H1 (cell line): ENCODE measurements at regions not wholly inside any gene's neighbourhood (a gene's known extent, or its start where the extent isn't known, plus 50 kb on each side); places are given as distances from the start of the nearest gene placed in this dataset.

ENCODE experiments used
- CTCF ChIA-PET: fragments of 300-600 bp; sonication (Branson Sonifier 250); formaldehyde crosslinking; loops from one replicate; lab custom pipeline; 2021; ENCODE audit not compliant: partially characterized antibody; lab: Charles Lee
- POLR2A ChIA-PET: fragments of 300-600 bp; sonication (Branson Sonifier 250); formaldehyde crosslinking; loops from one replicate; lab custom pipeline; 2021; ENCODE audit warnings: inconsistent platforms; ENCODE audit not compliant: partially characterized antibody; lab: Charles Lee
- DNase-seq, 2 experiments: peaks; one replicate each; pipeline versions ENCODE4 v3.0.0 to v3.0.0-alpha.2; 2010 to 2022; ENCODE audit warnings: low spot score in 2 of 2, low read depth in 1 of 2, mixed read lengths in 1 of 2
- FAIRE-seq: peaks from 2 replicates; lab custom pipeline; 2011; peaks lifted over from hg19 to GRCh38; lab: Jason Lieb, UNC
- H2AFZ ChIP-seq: 2 replicates; pipeline ENCODE4 v1.8.1; 2012; ENCODE audit warnings: low read length, inconsistent platforms
- H2AK5ac ChIP-seq: 2 replicates; pipeline ENCODE4 v1.6.1; 2013; ENCODE audit warnings: low read depth, low read length
- H2BK120ac ChIP-seq: replicated peaks from 2 replicates; pipeline ENCODE3; 2013; ENCODE audit warnings: low read depth, low read length, inconsistent platforms
- H2BK12ac ChIP-seq: 2 replicates; pipeline ENCODE4 v1.6.1; 2013; ENCODE audit warnings: low read depth, low read length
- H2BK15ac ChIP-seq: 2 replicates; pipeline ENCODE4 v1.6.1; 2013; ENCODE audit warnings: low read length
- H2BK20ac ChIP-seq: 2 replicates; pipeline ENCODE4 v1.6.1; 2013; ENCODE audit warnings: low read length
- H2BK5ac ChIP-seq: 2 replicates; pipeline ENCODE4 v1.6.1; 2013; ENCODE audit warnings: low read depth, low read length
- H3K14ac ChIP-seq: 2 replicates; pipeline ENCODE4 v1.6.1; 2013; ENCODE audit warnings: inconsistent platforms; ENCODE audit not compliant: insufficient read length
- H3K18ac ChIP-seq: 2 replicates; pipeline ENCODE4 v1.6.1; 2013; ENCODE audit warnings: low read length; ENCODE audit errors: extremely low read depth
- H3K23ac ChIP-seq: 2 replicates; pipeline ENCODE4 v1.6.1; 2013; ENCODE audit warnings: inconsistent platforms; ENCODE audit not compliant: insufficient read length
- H3K23me2 ChIP-seq: 2 replicates; pipeline ENCODE4 v1.6.1; 2013; ENCODE audit warnings: low read depth, low read length
- H3K27ac ChIP-seq: 2 replicates; pipeline ENCODE4 v1.6.1; 2011; ENCODE audit warnings: low read depth, low read length, inconsistent platforms
- H3K27me3 ChIP-seq, 4 experiments: replicated peaks in 1 of 4; 1 replicate in 1 of 4; 2 replicates in 3 of 4; pipeline versions ENCODE4 v1.6.1 to v1.8.1; 2011 to 2013; ENCODE audit warnings: low read length in 3 of 4, mild to moderate bottlenecking in 3 of 4, inconsistent platforms in 2 of 4, mixed read lengths in 2 of 4, moderate library complexity in 1 of 4; ENCODE audit not compliant: control insufficient read depth in 3 of 4, insufficient read depth in 3 of 4; ENCODE audit errors: extremely low read depth in 1 of 4
- H3K36me3 ChIP-seq, 4 experiments: 2 replicates each; pipeline versions ENCODE4 v1.6.1 to v1.8.1; 2011 to 2013; ENCODE audit warnings: mild to moderate bottlenecking in 4 of 4, low read length in 3 of 4, moderate library complexity in 2 of 4, control low read depth in 1 of 4, inconsistent platforms in 1 of 4; ENCODE audit not compliant: insufficient read depth in 4 of 4, control insufficient read depth in 2 of 4
- H3K4ac ChIP-seq: replicated peaks from 2 replicates; pipeline ENCODE3; 2013; ENCODE audit warnings: low read length, low read depth, mixed read lengths, inconsistent platforms; ENCODE audit not compliant: insufficient read length
- H3K4me1 ChIP-seq, 4 experiments: replicated peaks in 1 of 4; 1 replicate in 1 of 4; 2 replicates in 3 of 4; pipeline versions ENCODE4 v1.6.1 to v1.8.1; 2011 to 2013; ENCODE audit warnings: low read length in 3 of 4, inconsistent platforms in 2 of 4, mixed read lengths in 1 of 4; ENCODE audit not compliant: insufficient read depth in 4 of 4, control insufficient read depth in 3 of 4
- H3K4me2 ChIP-seq, 2 experiments: 2 replicates each; pipeline versions ENCODE4 v1.6.1 to v1.8.1; 2011 to 2013; ENCODE audit warnings: low read depth in 2 of 2, low read length in 2 of 2, control low read depth in 1 of 2, inconsistent platforms in 1 of 2, mild to moderate bottlenecking in 1 of 2; ENCODE audit not compliant: insufficient read depth in 1 of 2
- H3K4me3 ChIP-seq, 4 experiments: fragments of 200-600, 300-600 bp in 1 of 4; sonication (generic), shearing (Covaris generic), sonication (Bioruptor Twin) in 1 of 4; 2 replicates each; pipeline versions ENCODE4 v1.5.1 to v1.8.1; 2011 to 2016; ENCODE audit warnings: low read length in 4 of 4, low read depth in 3 of 4, control low read depth in 2 of 4, inconsistent platforms in 2 of 4, mild to moderate bottlenecking in 2 of 4, mixed read lengths in 1 of 4, moderate library complexity in 1 of 4; ENCODE audit not compliant: insufficient read depth in 2 of 4; ENCODE audit errors: extremely low read depth in 1 of 4
- H3K56ac ChIP-seq: replicated peaks from 2 replicates; pipeline ENCODE3; 2013; ENCODE audit warnings: low read depth, mild to moderate bottlenecking, mixed read lengths, low read length, inconsistent platforms; ENCODE audit not compliant: insufficient read length
- H3K79me1 ChIP-seq: 2 replicates; pipeline ENCODE4 v1.6.1; 2013; ENCODE audit warnings: low read depth, low read length, control low read depth
- H3K79me2 ChIP-seq, 2 experiments: 2 replicates each; pipeline versions ENCODE4 v1.6.1 to v1.8.1; 2012 to 2013; ENCODE audit warnings: low read length in 2 of 2, mild to moderate bottlenecking in 2 of 2, inconsistent platforms in 1 of 2; ENCODE audit not compliant: insufficient read depth in 2 of 2, control insufficient read depth in 1 of 2
- H3K9ac ChIP-seq, 4 experiments: replicated peaks in 1 of 4; 1 replicate in 1 of 4; 2 replicates in 3 of 4; pipeline versions ENCODE4 v1.6.1 to v1.8.1; 2011 to 2013; ENCODE audit warnings: low read depth in 3 of 4, low read length in 3 of 4, control low read depth in 2 of 4, mild to moderate bottlenecking in 2 of 4, moderate library complexity in 2 of 4, inconsistent platforms in 1 of 4; ENCODE audit errors: extremely low read depth in 1 of 4
- H3K9me3 ChIP-seq, 2 experiments: 2 replicates each; pipeline versions ENCODE4 v1.6.1 to v1.8.1; 2012 to 2013; ENCODE audit warnings: mild to moderate bottlenecking in 2 of 2, moderate library complexity in 2 of 2, control low read depth in 1 of 2, inconsistent platforms in 1 of 2, low read depth in 1 of 2, low read length in 1 of 2, mixed read lengths in 1 of 2; ENCODE audit not compliant: insufficient read depth in 2 of 2
- H4K20me1 ChIP-seq, 2 experiments: replicated peaks in 1 of 2; 2 replicates each; pipeline versions ENCODE3 to v1.8.1; 2011 to 2013; ENCODE audit warnings: inconsistent platforms in 2 of 2, low read length in 2 of 2, mild to moderate bottlenecking in 1 of 2; ENCODE audit not compliant: insufficient read depth in 2 of 2, control insufficient read depth in 1 of 2
- H4K5ac ChIP-seq: 2 replicates; pipeline ENCODE4 v1.6.1; 2013; ENCODE audit warnings: low read length, low read depth, mixed read lengths, inconsistent platforms; ENCODE audit not compliant: insufficient read length
- H4K8ac ChIP-seq: 2 replicates; pipeline ENCODE4 v1.8.0; 2013; ENCODE audit warnings: mild to moderate bottlenecking, moderate library complexity, low read length, inconsistent platforms; ENCODE audit not compliant: insufficient read depth; ENCODE audit errors: extremely low read depth
- H4K91ac ChIP-seq: replicated peaks from 2 replicates; pipeline ENCODE3; 2013; ENCODE audit warnings: low read length, mixed read lengths, inconsistent platforms; ENCODE audit not compliant: insufficient read length
- ATF3 ChIP-seq: IDR thresholded peaks from 2 replicates; pipeline ENCODE4 v1.6.1; 2011; ENCODE audit warnings: low read depth, mild to moderate bottlenecking, low read length; ENCODE audit not compliant: insufficient read depth
- CBX8 ChIP-seq: fragments of 300-800, 300-1000 bp; sonication (generic); IDR thresholded peaks from 2 replicates; pipeline ENCODE4 v1.7.1; 2016; ENCODE audit warnings: low read depth, low read length, borderline replicate concordance
- CHD2 ChIP-seq: IDR thresholded peaks from 2 replicates; pipeline ENCODE4 v1.6.1; 2012; ENCODE audit warnings: low read length, improper control_type of control experiment
- E2F6 ChIP-seq: IDR thresholded peaks from 2 replicates; pipeline ENCODE4 v1.6.1; 2012; ENCODE audit warnings: inconsistent platforms
- KDM4A ChIP-seq: IDR thresholded peaks from one replicate; pipeline ENCODE4 v1.7.1; 2012; ENCODE audit warnings: low read depth, mild to moderate bottlenecking, moderate library complexity, low read length, inconsistent platforms; ENCODE audit not compliant: severe bottlenecking
- NANOG ChIP-seq: IDR thresholded peaks from 2 replicates; pipeline ENCODE4 v1.6.1; 2011; ENCODE audit warnings: low read length, low read depth, mild to moderate bottlenecking, inconsistent platforms; ENCODE audit not compliant: insufficient read depth, poor library complexity, severe bottlenecking
- POLR2A ChIP-seq, 2 experiments: IDR thresholded peaks; 1 replicate in 1 of 2; 2 replicates in 1 of 2; pipeline ENCODE4 v1.6.1; 2011; ENCODE audit warnings: low read depth in 2 of 2, low read length in 2 of 2, mild to moderate bottlenecking in 2 of 2; ENCODE audit errors: control extremely low read depth in 1 of 2
- SUZ12 ChIP-seq: fragments of 200-600 bp; sonication (generic); IDR thresholded peaks from 2 replicates; pipeline ENCODE4 v1.6.1; 2012; ENCODE audit warnings: mild to moderate bottlenecking, inconsistent platforms, low read length, moderate library complexity, mixed read lengths

GRCh38 chr20:20897145-20897544 lies 184.7 kb upstream of the RALGAPA2 start:
- ChIA-PET CTCF (interaction anchor here (1.5 kb wide), 1 partner anchor 151 kb away, joined by 5 read pairs; no protein-coding TSS in a partner anchor), POLR2A (no interaction called here)
- no peak overlapping the region for H2BK15ac ChIP-seq
- no peak overlapping the region for H2AFZ ChIP-seq
- H2BK5ac ChIP-seq: no peak overlapping the region
- no peaks in the 10 kb centered on the region for H3K79me2 ChIP-seq
- no peak overlapping the region for H3K9ac ChIP-seq
- no peak overlapping the region for H2BK120ac ChIP-seq
- no peak overlapping the region for H4K8ac ChIP-seq
- no peak overlapping the region for H2BK20ac ChIP-seq
- H4K20me1 ChIP-seq: no peaks in the 10 kb centered on the region
- no peaks in the 10 kb centered on the region for H3K36me3 ChIP-seq
- DNase-seq (no peak), FAIRE-seq (no peak)
- no peak overlapping the region for H4K5ac ChIP-seq
- no peak overlapping the region for H3K4ac ChIP-seq
- H3K27me3 ChIP-seq: no peaks in the 10 kb centered on the region
- no peak overlapping the region for H2BK12ac ChIP-seq
- H3K9me3 ChIP-seq: peaks cover 0 to 6% of the 10 kb centered on the region in 2 experiments; a peak in 1 of 4 replicates
- no peak overlapping the region for H3K4me2 ChIP-seq
- peaks cover 0 to 13% (median 2%) of the 10 kb centered on the region in 4 experiments; a peak in 5 of 7 replicates for H3K4me1 ChIP-seq
- no peak overlapping the region for H3K14ac ChIP-seq
- no peak overlapping the region for H2AK5ac ChIP-seq
- H3K56ac ChIP-seq: no peak overlapping the region
- H3K4me3 ChIP-seq: no peak overlapping the region
- H4K91ac ChIP-seq: no peak overlapping the region
- H3K27ac ChIP-seq: no peak overlapping the region
- H3K23me2 ChIP-seq: no peaks in the 10 kb centered on the region
- H3K18ac ChIP-seq: no peak overlapping the region
- no peak overlapping the region for H3K23ac ChIP-seq
- no peaks in the 10 kb centered on the region for H3K79me1 ChIP-seq
- TF ChIP-seq SUZ12: no peak
- TF ChIP-seq NANOG: no peak
- TF ChIP-seq E2F6: no peak
- no peak for TF ChIP-seq CBX8
- no peak for TF ChIP-seq CHD2
- no peak for TF ChIP-seq POLR2A (IDR thresholded peaks at IDR 0.05; ENCODE audit: control extremely low read depth in 1 of 2, low read depth in 2 of 2, low read length in 2 of 2)
- TF ChIP-seq ATF3: no peak
- TF ChIP-seq KDM4A: no peak
